ENCODE measurements at regions not wholly inside any gene's neighbourhood (a gene's known extent, or its start where the extent isn't known, plus 50 kb on each side); places are given as distances from the start of the nearest gene placed in this dataset.

DNA sequence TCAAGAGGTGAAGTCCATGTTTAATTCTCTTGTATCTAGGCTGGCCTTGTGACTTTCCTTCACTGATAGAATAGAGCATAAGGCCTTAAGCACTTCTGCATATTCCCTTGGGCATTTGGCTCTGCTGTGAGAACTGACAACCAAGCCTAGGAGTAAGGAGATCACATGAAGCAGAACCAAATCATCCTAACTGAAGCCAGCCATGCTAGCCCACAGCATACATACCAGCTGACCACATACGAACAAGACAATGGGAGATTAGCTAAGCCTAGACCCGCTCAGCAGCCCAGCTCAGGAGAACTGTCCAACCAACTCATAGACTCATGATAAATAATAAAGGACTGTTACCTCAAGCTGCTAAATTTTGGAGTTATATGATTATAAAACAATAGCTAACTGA, 114.6 kb upstream of the NEK7 start:
- ATAC-seq (no peak), DNase-seq (no peak)
- H3K9me3 ChIP-seq: no peaks in the 10 kb centered on the region
- H3K27me3 ChIP-seq: no peaks in the 10 kb centered on the region
- intact Hi-C loops (cut with DNase I): no loop called here
- no peaks in the 10 kb centered on the region for H3K36me3 ChIP-seq
- H3K4me1 ChIP-seq: no peaks in the 10 kb centered on the region
- no peak overlapping the region for H3K4me3 ChIP-seq
- no CpG with 5 or more reads among the region's 2 CpGs for WGBS (ENCODE audit: insufficient coverage, low coverage, low lambda C conversion rate, missing lambda C conversion rate)
- TF ChIP-seq, protein P1, sequence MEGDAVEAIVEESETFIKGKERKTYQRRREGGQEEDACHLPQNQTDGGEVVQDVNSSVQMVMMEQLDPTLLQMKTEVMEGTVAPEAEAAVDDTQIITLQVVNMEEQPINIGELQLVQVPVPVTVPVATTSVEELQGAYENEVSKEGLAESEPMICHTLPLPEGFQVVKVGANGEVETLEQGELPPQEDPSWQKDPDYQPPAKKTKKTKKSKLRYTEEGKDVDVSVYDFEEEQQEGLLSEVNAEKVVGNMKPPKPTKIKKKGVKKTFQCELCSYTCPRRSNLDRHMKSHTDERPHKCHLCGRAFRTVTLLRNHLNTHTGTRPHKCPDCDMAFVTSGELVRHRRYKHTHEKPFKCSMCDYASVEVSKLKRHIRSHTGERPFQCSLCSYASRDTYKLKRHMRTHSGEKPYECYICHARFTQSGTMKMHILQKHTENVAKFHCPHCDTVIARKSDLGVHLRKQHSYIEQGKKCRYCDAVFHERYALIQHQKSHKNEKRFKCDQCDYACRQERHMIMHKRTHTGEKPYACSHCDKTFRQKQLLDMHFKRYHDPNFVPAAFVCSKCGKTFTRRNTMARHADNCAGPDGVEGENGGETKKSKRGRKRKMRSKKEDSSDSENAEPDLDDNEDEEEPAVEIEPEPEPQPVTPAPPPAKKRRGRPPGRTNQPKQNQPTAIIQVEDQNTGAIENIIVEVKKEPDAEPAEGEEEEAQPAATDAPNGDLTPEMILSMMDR (IDR thresholded peaks at IDR 0.05): no peak
- no peak for TF ChIP-seq POLR2A (IDR thresholded peaks at IDR 0.05)
- no peak overlapping the region for H3K27ac ChIP-seq

DNA sequence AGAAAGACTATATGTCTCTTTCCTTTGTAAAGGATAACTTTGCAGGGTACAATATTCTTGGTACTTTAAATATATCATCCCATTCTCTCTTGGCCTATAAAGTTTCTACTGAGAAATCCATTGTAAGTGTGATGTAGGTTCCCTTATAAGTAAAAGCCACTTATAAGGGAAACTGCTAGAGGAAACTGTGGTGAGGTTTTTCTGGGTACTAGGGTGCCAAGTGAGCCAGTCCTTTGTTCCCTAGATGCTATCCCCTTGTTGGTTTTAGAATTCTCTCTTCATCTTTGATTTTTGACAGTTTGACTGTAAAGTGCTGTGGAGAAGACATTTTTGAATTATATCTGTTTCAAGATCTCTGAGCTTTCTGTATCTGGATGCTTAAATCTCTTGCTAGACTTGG, 108.9 kb upstream of the NEK7 start:
- Histone ChIP-seq H3K27me3 (no peaks in the 10 kb centered on the region), H3K9me3 (no peaks in the 10 kb centered on the region), H3K36me3 (no peaks in the 10 kb centered on the region), H3K4me3 (no peak overlapping the region), H3K4me1 (no peaks in the 10 kb centered on the region), H3K27ac (no peak overlapping the region)
- TF ChIP-seq POLR2A (IDR thresholded peaks at IDR 0.05): no peak
- TF ChIP-seq, protein P1 (IDR thresholded peaks at IDR 0.05): no peak
- intact Hi-C loops (cut with DNase I): no loop called here
- DNase-seq: no peak
- no peak for ATAC-seq

DNA sequence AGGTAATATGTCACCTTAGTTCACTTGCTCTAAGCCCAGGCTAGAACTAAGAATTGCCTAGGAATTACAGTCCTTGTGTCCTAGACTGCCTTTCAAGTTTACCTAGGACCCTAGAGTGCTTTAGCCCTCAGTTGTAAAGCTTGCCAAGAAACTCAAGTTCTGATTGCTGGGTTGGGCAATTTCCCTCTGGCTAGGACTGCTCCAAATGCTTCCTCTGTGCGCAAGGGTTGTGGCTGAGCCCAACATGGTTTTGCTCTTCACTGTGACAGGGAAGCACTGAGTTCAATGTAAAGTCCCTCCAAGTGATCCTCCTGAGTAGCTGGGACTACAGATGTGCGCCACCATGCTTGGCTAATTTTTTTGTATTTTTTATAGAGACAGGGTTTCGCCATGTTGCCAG, 102.3 kb upstream of the NEK7 start:
- Histone ChIP-seq H3K4me1 (no peaks in the 10 kb centered on the region), H3K9me3 (no peaks in the 10 kb centered on the region), H3K27ac (no peak overlapping the region), H3K4me3 (no peak overlapping the region), H3K36me3 (no peaks in the 10 kb centered on the region), H3K27me3 (no peaks in the 10 kb centered on the region)
- TF ChIP-seq, protein P1 (IDR thresholded peaks at IDR 0.05): no peak
- no peak for TF ChIP-seq POLR2A (IDR thresholded peaks at IDR 0.05)
- intact Hi-C loops (cut with DNase I): no loop called here
- DNase-seq: no peak
- no peak for ATAC-seq
- 92% methylated on average over 2 of the region's 3 CpGs for WGBS (ENCODE audit: insufficient coverage, low coverage, low lambda C conversion rate, missing lambda C conversion rate)

DNA sequence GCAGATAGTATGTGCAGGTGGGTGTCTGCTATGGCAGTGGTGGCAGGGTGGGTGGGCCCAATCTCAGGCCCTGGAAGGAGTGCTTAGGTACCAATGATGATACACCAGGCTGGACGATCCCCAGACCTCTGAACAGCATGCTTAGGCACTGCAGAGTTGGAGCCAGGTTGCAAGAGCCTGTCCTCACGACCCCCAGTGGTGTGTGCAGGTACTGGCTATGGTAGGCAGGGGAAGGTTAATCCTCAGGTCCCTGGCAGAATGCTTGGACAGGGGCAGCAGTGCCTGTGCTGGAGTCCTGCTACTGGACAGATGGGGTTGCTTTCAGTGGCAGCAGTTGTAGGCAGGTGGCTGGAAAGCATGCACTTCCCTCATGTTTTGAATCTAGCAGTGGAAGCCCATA, 100.5 kb upstream of the NEK7 start:
- Histone ChIP-seq H3K9me3 (no peaks in the 10 kb centered on the region), H3K27ac (no peak overlapping the region), H3K36me3 (no peaks in the 10 kb centered on the region), H3K27me3 (no peaks in the 10 kb centered on the region), H3K4me1 (no peaks in the 10 kb centered on the region), H3K4me3 (no peak overlapping the region)
- DNase-seq (peak in 2 of 3 donors; percentile 29 to 49), ATAC-seq (peak; percentile 77 to 85 (median 84))
- intact Hi-C loops (cut with DNase I): no loop called here
- TF ChIP-seq POLR2A (IDR thresholded peaks at IDR 0.05): no peak
- TF ChIP-seq, protein P1 (IDR thresholded peaks at IDR 0.05): peak; percentile 21 to 42 (median 28)
- WGBS (ENCODE audit: insufficient coverage, low coverage, low lambda C conversion rate, missing lambda C conversion rate): 0% methylated on average over 1 of the region's 2 CpGs

DNA sequence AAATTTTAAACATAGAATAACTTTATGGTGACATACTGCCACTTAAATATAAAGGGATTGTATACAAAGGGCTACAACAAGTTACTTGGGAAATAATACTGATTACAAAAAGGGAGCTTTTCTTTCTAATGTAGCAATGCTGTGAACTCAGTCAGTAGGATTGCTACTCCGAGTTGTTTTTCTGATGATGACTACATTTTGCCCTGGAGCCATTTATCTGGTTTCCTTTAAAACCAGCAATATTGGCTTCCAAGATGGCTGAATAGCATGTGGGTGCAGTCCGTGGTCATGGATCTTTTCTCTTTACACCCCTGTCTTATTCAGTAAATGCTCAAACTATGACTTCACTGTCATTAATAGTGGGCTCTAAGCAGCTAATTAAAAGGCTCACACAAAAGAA, 92.6 kb upstream of the NEK7 start:
- WGBS (ENCODE audit: insufficient coverage, low coverage, low lambda C conversion rate, missing lambda C conversion rate): 90% methylated on average over 1 of the region's 2 CpGs
- Histone ChIP-seq H3K36me3 (no peaks in the 10 kb centered on the region), H3K9me3 (no peaks in the 10 kb centered on the region), H3K27me3 (no peaks in the 10 kb centered on the region), H3K27ac (no peak overlapping the region), H3K4me3 (no peak overlapping the region), H3K4me1 (no peaks in the 10 kb centered on the region)
- ATAC-seq: no peak
- no peak for DNase-seq
- no peak for TF ChIP-seq POLR2A (IDR thresholded peaks at IDR 0.05)
- intact Hi-C loops (cut with DNase I): no loop called here
